ENCODE measurements at regions not wholly inside any gene's neighbourhood (a gene's known extent, or its start where the extent isn't known, plus 50 kb on each side); places are given as distances from the start of the nearest gene placed in this dataset.

DNA sequence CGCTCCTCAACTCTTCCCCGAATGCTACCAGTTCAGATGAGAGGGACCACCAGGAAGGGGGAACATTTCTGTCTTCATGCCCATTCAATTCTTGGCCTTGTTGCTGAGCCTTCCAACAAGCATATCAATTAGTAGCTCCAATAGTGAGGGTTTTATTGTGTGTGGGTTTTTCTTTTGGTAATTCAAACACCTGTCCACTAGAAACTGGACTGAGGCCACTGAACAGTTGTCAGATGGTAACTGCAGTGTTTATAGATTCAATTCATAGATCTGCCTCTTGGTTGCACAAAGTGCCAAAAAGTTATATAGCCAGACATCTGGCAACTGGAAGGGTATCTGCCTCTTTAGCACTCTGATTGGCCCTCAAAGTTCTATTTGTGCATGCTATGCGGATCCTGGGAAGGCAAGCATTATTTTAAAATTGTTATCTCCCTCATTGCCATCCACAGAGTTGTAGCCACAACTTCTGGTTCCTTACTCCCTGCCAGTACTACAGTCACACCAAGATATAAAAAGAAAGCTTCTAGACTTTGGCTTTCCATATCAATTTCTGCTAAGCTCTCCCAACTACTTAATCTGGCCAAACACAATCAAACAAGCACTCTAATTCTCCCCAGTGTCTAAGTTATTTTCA lies 83.3 kb upstream of the ZNF521 start:
- H3K36me3 ChIP-seq (ENCODE audit: control insufficient read depth, insufficient read depth, low read length) = no peaks in the 10 kb centered on the region
- H3K27ac ChIP-seq (ENCODE audit: low read length) = no peak overlapping the region
- WGBS (ENCODE audit: insufficient coverage, insufficient read length) = no CpG with 5 or more reads among the region's 3 CpGs
- H3K4me3 ChIP-seq (ENCODE audit: low read length) = no peak overlapping the region
- no peaks in the 10 kb centered on the region for H3K9me3 ChIP-seq (ENCODE audit: control insufficient read depth, insufficient read depth, low read length)
- DNase-seq (ENCODE audit: low read depth, low spot score) = no peak
- no peaks in the 10 kb centered on the region for H3K27me3 ChIP-seq (ENCODE audit: control insufficient read depth, insufficient read depth, low read length)
- no peaks in the 10 kb centered on the region for H3K4me1 ChIP-seq (ENCODE audit: control insufficient read depth, insufficient read depth, low read length)

DNA sequence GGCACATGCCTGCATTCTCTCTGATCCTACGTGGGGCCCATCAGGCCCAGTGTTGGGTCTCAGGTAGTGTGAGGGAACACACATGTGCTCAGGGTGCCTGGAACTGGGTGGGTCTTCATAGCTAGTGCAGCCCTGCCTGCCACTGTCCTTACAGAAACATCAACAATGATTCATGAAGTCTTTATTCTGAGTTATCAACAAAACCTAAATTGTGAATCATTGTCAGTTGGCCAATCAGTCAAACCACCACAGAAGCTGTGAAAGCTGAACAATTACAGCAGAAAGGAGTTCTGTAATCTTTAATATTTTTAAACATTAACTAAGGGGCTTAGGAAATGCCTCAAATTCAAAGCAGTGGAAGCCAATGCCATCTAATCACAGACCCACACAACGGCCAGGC lies 82.8 kb upstream of the ZNF521 start:
- no peak overlapping the region for H3K27ac ChIP-seq (ENCODE audit: low read length)
- no peaks in the 10 kb centered on the region for H3K36me3 ChIP-seq (ENCODE audit: control insufficient read depth, insufficient read depth, low read length)
- H3K9me3 ChIP-seq (ENCODE audit: control insufficient read depth, insufficient read depth, low read length) = no peaks in the 10 kb centered on the region
- H3K4me1 ChIP-seq (ENCODE audit: control insufficient read depth, insufficient read depth, low read length) = no peaks in the 10 kb centered on the region
- no peak for DNase-seq (ENCODE audit: low read depth, low spot score)
- no peaks in the 10 kb centered on the region for H3K27me3 ChIP-seq (ENCODE audit: control insufficient read depth, insufficient read depth, low read length)
- no peak overlapping the region for H3K4me3 ChIP-seq (ENCODE audit: low read length)
- no CpG with 5 or more reads among the region's 2 CpGs for WGBS (ENCODE audit: insufficient coverage, insufficient read length)

DNA sequence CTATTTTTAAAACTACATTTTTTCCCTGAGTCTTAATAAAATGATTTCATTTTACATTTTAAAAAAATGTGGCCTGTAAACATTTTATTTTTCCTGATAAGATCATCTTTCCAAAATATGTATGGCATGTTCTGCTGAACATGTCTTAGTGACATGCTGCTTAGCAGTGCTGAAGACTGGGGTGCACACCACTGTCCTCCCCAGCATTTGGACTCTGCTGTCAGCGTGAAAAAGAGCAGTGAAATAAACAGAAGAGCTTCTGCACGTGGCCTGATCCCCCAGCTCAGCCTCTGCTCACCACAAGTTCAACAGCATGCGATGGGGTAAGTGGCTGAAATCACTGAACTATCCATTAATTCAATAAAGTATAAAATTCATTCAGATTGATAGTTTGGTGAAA lies 81.6 kb upstream of the ZNF521 start:
- no CpG with 5 or more reads among the region's 3 CpGs for WGBS (ENCODE audit: insufficient coverage, insufficient read length)
- Histone ChIP-seq H3K9me3 (ENCODE audit: control insufficient read depth, insufficient read depth, low read length) (no peaks in the 10 kb centered on the region), H3K27ac (ENCODE audit: low read length) (no peak overlapping the region), H3K27me3 (ENCODE audit: control insufficient read depth, insufficient read depth, low read length) (no peaks in the 10 kb centered on the region), H3K36me3 (ENCODE audit: control insufficient read depth, insufficient read depth, low read length) (no peaks in the 10 kb centered on the region), H3K4me1 (ENCODE audit: control insufficient read depth, insufficient read depth, low read length) (no peaks in the 10 kb centered on the region), H3K4me3 (ENCODE audit: low read length) (no peak overlapping the region)
- DNase-seq (ENCODE audit: low read depth, low spot score) = no peak

DNA sequence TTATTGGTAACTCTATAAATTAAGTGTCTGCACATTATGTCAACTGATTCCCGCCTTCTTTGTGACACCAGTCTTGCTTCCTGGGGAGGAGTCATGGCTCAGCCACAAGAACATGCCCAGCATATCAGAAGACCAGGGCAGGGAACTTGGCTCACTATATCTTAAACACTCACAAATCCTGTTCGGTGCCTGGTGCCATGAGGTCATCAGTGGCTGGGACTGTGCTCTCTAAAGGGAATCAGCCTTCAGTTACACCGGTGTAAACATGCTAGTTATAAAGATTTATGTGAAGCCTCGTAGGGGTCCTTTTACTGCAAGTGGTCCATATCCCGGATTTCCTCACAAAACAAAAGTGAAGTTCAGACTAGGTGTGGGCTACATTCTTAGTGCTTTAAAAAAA lies 73.1 kb upstream of the ZNF521 start:
- Histone ChIP-seq H3K36me3 (ENCODE audit: control insufficient read depth, insufficient read depth, low read length) (no peaks in the 10 kb centered on the region), H3K4me3 (ENCODE audit: low read length) (no peak overlapping the region), H3K4me1 (ENCODE audit: control insufficient read depth, insufficient read depth, low read length) (no peaks in the 10 kb centered on the region), H3K27ac (ENCODE audit: low read length) (no peak overlapping the region), H3K9me3 (ENCODE audit: control insufficient read depth, insufficient read depth, low read length) (no peaks in the 10 kb centered on the region), H3K27me3 (ENCODE audit: control insufficient read depth, insufficient read depth, low read length) (no peaks in the 10 kb centered on the region)
- DNase-seq (ENCODE audit: low read depth, low spot score) = no peak
- no CpG with 5 or more reads among the region's 5 CpGs for WGBS (ENCODE audit: insufficient coverage, insufficient read length)

DNA sequence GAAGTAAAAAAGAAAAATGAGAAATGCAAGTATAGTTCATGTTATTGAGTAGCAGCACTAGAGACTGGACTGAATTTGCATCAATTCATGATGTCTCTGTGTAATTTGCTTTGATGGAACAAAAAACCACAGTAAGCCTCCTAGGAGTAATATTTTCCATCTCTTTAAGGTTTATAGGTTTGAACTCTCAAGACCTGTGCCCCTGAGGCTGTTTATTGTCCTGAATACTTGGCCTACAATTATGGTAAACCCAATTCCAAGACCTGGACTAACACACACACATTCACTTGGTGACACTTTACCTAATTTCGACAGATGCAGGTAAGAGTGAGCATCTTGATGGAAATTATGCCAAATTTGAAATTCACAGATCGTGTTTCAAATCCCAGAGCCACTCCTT lies 71.8 kb upstream of the ZNF521 start:
- no peak for DNase-seq (ENCODE audit: low read depth, low spot score)
- WGBS (ENCODE audit: insufficient coverage, insufficient read length) = no CpG with 5 or more reads among the region's 2 CpGs
- Histone ChIP-seq H3K36me3 (ENCODE audit: control insufficient read depth, insufficient read depth, low read length) (no peaks in the 10 kb centered on the region), H3K4me3 (ENCODE audit: low read length) (no peak overlapping the region), H3K27me3 (ENCODE audit: control insufficient read depth, insufficient read depth, low read length) (no peaks in the 10 kb centered on the region), H3K27ac (ENCODE audit: low read length) (no peak overlapping the region), H3K4me1 (ENCODE audit: control insufficient read depth, insufficient read depth, low read length) (no peaks in the 10 kb centered on the region), H3K9me3 (ENCODE audit: control insufficient read depth, insufficient read depth, low read length) (no peaks in the 10 kb centered on the region)

DNA sequence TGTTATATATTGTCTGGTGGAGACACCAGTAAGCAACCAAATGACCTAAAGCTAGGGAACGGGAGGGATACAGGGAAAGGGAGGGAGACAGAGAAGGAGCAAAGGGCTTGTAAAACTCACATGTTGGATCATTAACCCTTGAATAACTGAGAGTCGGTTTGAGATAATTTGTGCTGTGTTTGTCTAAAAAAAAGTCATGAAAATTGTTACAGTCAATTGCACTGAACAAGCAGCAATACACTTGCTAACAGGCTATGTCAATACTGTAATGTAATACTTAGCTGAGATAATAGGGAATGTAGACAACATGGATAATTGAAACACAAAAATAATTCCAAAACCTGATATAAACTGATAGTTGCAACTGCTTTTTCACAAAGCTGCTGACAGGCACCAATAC lies 71.3 kb upstream of the ZNF521 start:
- Histone ChIP-seq H3K27ac (ENCODE audit: low read length) (no peak overlapping the region), H3K9me3 (ENCODE audit: control insufficient read depth, insufficient read depth, low read length) (no peaks in the 10 kb centered on the region), H3K4me3 (ENCODE audit: low read length) (no peak overlapping the region), H3K36me3 (ENCODE audit: control insufficient read depth, insufficient read depth, low read length) (no peaks in the 10 kb centered on the region), H3K27me3 (ENCODE audit: control insufficient read depth, insufficient read depth, low read length) (no peaks in the 10 kb centered on the region), H3K4me1 (ENCODE audit: control insufficient read depth, insufficient read depth, low read length) (no peaks in the 10 kb centered on the region)
- WGBS (ENCODE audit: insufficient coverage, insufficient read length) = no CpG with 5 or more reads among the region's 2 CpGs
- DNase-seq (ENCODE audit: low read depth, low spot score) = no peak

DNA sequence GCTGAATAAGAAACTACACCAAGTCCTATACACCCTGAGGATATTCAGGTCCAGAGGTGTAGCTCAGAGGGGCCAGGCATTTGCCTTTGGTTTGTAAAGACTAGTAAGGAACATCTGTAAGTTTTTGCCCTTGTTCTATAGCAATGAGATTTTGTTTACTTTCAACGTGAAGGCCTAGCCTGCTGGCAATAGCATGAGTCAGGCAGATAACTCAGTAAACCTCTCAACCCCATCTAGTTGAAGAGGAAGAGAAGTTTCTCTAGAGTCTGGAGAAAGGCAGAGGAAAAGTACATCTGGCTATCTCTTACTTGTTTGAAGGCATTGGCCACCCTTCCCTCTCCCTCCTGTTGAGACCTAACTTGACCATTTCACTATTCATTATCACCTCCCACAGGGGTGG lies 70.3 kb upstream of the ZNF521 start:
- Histone ChIP-seq H3K27me3 (ENCODE audit: control insufficient read depth, insufficient read depth, low read length) (no peaks in the 10 kb centered on the region), H3K27ac (ENCODE audit: low read length) (no peak overlapping the region), H3K4me1 (ENCODE audit: control insufficient read depth, insufficient read depth, low read length) (no peaks in the 10 kb centered on the region), H3K9me3 (ENCODE audit: control insufficient read depth, insufficient read depth, low read length) (no peaks in the 10 kb centered on the region), H3K4me3 (ENCODE audit: low read length) (no peak overlapping the region), H3K36me3 (ENCODE audit: control insufficient read depth, insufficient read depth, low read length) (no peaks in the 10 kb centered on the region)
- no peak for DNase-seq (ENCODE audit: low read depth, low spot score)
- WGBS (ENCODE audit: insufficient coverage, insufficient read length) = no CpG with 5 or more reads among the region's 1 CpG

DNA sequence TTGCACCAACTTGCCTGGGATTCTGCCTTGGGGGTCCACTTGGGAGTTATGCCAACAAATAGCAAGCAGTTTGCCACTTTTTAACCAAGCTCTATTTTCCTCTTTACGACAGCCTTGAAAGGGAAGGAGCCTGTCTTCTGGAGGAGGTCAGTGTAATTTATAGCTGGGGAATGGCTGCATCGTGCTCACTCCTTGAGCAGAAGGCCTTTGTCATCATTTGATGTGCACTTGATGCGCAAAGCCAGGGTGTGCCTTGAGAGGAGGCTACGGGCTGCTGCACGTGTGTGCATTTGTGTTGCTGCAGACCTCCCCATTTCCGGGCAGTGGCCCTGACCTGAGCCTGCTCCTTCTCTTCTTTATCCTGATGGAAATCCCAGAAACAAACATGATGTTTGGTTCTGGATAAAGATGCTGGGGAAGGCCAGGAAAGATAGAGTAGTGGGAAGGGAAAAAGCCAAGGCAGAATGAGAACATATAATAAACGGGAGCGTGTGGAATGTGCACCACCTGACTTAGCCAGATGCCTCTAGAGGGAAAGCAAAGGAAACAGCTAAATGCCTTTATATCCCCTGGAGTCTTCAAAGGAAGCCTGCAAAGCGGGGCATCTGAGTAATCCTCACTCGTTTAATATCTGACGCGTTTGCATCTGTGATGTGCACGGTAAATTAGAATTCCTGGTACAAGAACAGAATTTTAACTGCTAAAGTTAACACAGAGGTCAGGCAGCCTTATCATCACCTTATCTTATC lies 68.3 kb upstream of the ZNF521 start:
- H3K27ac ChIP-seq (ENCODE audit: low read length) = no peak overlapping the region
- H3K4me3 ChIP-seq (ENCODE audit: low read length) = no peak overlapping the region
- H3K9me3 ChIP-seq (ENCODE audit: control insufficient read depth, insufficient read depth, low read length) = no peaks in the 10 kb centered on the region
- no peak for DNase-seq (ENCODE audit: low read depth, low spot score)
- whole genome bisulfite sequencing (ENCODE audit: insufficient coverage, insufficient read length) = no CpG with 5 or more reads among the region's 13 CpGs
- H3K27me3 ChIP-seq (ENCODE audit: control insufficient read depth, insufficient read depth, low read length) = no peaks in the 10 kb centered on the region
- no peaks in the 10 kb centered on the region for H3K4me1 ChIP-seq (ENCODE audit: control insufficient read depth, insufficient read depth, low read length)
- no peaks in the 10 kb centered on the region for H3K36me3 ChIP-seq (ENCODE audit: control insufficient read depth, insufficient read depth, low read length)

DNA sequence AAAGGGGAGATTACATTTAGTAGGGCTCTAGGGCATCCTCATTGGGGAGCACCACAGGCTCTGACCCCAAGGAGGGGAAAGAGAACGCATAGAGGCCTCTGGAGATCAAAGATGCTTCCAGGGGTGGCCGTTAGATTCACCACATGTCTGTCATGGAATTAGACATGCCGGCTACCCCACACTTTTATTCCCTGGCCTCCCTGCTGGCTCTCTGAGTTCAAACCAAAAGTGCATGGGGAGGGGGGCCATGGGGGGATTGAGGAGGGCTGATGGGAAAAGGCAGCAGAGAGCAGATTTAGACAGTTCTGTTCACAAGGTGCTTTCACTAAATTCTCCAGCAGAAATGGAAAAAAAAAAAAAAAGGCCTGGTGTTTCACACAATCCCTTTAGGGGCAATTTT lies 64.4 kb upstream of the ZNF521 start:
- DNase-seq (ENCODE audit: low read depth, low spot score) = no peak
- H3K27ac ChIP-seq (ENCODE audit: low read length) = no peak overlapping the region
- H3K4me1 ChIP-seq (ENCODE audit: control insufficient read depth, insufficient read depth, low read length) = no peaks in the 10 kb centered on the region
- no CpG with 5 or more reads among the region's 3 CpGs for WGBS (ENCODE audit: insufficient coverage, insufficient read length)
- H3K27me3 ChIP-seq (ENCODE audit: control insufficient read depth, insufficient read depth, low read length) = no peaks in the 10 kb centered on the region
- no peaks in the 10 kb centered on the region for H3K9me3 ChIP-seq (ENCODE audit: control insufficient read depth, insufficient read depth, low read length)
- no peaks in the 10 kb centered on the region for H3K36me3 ChIP-seq (ENCODE audit: control insufficient read depth, insufficient read depth, low read length)
- H3K4me3 ChIP-seq (ENCODE audit: low read length) = no peak overlapping the region

DNA sequence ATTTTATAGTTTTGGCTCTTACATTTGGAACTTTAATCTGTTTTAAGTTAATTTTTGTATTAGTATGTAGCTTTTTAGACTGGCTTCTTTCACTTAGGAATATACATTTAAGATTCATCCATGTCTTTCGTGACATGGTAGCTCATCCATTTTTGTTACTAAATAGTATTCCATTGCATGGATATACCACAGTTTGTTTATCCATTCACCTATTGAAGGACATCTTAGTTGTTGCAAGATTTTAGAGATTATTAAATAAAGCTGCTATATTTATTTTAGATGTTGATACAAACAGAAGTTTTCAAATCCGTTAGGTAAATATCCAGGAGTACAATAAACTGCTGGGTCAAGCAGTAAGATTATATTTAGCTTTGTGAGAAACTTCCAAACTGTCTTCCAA lies 58.0 kb upstream of the ZNF521 start:
- WGBS (ENCODE audit: insufficient coverage, insufficient read length) = no CpG with 5 or more reads among the region's 2 CpGs
- DNase-seq (ENCODE audit: low read depth, low spot score) = no peak
- no peaks in the 10 kb centered on the region for H3K27me3 ChIP-seq (ENCODE audit: control insufficient read depth, insufficient read depth, low read length)
- H3K4me3 ChIP-seq (ENCODE audit: low read length) = no peak overlapping the region
- no peaks in the 10 kb centered on the region for H3K9me3 ChIP-seq (ENCODE audit: control insufficient read depth, insufficient read depth, low read length)
- no peak overlapping the region for H3K27ac ChIP-seq (ENCODE audit: low read length)
- no peaks in the 10 kb centered on the region for H3K36me3 ChIP-seq (ENCODE audit: control insufficient read depth, insufficient read depth, low read length)
- H3K4me1 ChIP-seq (ENCODE audit: control insufficient read depth, insufficient read depth, low read length) = no peaks in the 10 kb centered on the region

DNA sequence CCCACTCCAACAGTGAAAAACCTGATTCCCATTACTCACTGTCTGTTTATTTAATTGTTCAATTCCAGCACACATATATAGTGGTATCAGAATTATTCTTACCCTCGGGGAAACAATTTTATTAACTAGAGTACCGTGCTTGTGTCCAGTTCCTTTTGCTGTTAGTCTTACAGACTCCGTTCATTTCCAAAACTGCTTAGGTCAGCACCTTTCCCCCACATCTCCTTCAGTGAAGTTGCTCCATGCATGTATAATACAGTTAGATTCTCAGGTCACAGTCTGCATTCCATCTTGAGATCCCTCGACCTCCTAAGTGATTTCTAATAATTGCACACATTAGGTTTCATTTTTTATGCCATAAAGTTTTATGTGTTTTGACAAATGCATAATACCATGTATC lies 56.3 kb upstream of the ZNF521 start:
- no CpG with 5 or more reads among the region's 4 CpGs for WGBS (ENCODE audit: insufficient coverage, insufficient read length)
- no peaks in the 10 kb centered on the region for H3K4me1 ChIP-seq (ENCODE audit: control insufficient read depth, insufficient read depth, low read length)
- H3K9me3 ChIP-seq (ENCODE audit: control insufficient read depth, insufficient read depth, low read length) = no peaks in the 10 kb centered on the region
- no peak overlapping the region for H3K4me3 ChIP-seq (ENCODE audit: low read length)
- no peak overlapping the region for H3K27ac ChIP-seq (ENCODE audit: low read length)
- H3K27me3 ChIP-seq (ENCODE audit: control insufficient read depth, insufficient read depth, low read length) = no peaks in the 10 kb centered on the region
- no peaks in the 10 kb centered on the region for H3K36me3 ChIP-seq (ENCODE audit: control insufficient read depth, insufficient read depth, low read length)
- DNase-seq (ENCODE audit: low read depth, low spot score) = no peak

All from iPS DF 6.9 (cell line).